OCI-LY1 (cell line): ENCODE measurements at regions not wholly inside any gene's neighbourhood (a gene's known extent, or its start where the extent isn't known, plus 50 kb on each side); places are given as distances from the start of the nearest gene placed in this dataset.

Experiments
- CTCF ChIP-seq: fragments of 200-600 bp; sonication (generic), shearing (Covaris generic); IDR thresholded peaks from 2 replicates; pipeline ENCODE4 v1.5.1; 2017; ENCODE audit warnings: mild to moderate bottlenecking, antibody characterized with exemption, low read length, moderate library complexity, mixed read lengths
- EZH2 ChIP-seq: fragments of 200-600 bp; sonication (generic), shearing (Covaris generic); IDR thresholded peaks from 2 replicates; pipeline ENCODE4 v1.8.0; 2017; ENCODE audit warnings: borderline replicate concordance, mixed run types, mild to moderate bottlenecking, antibody characterized with exemption, low read length, moderate library complexity, mixed read lengths

DNA sequence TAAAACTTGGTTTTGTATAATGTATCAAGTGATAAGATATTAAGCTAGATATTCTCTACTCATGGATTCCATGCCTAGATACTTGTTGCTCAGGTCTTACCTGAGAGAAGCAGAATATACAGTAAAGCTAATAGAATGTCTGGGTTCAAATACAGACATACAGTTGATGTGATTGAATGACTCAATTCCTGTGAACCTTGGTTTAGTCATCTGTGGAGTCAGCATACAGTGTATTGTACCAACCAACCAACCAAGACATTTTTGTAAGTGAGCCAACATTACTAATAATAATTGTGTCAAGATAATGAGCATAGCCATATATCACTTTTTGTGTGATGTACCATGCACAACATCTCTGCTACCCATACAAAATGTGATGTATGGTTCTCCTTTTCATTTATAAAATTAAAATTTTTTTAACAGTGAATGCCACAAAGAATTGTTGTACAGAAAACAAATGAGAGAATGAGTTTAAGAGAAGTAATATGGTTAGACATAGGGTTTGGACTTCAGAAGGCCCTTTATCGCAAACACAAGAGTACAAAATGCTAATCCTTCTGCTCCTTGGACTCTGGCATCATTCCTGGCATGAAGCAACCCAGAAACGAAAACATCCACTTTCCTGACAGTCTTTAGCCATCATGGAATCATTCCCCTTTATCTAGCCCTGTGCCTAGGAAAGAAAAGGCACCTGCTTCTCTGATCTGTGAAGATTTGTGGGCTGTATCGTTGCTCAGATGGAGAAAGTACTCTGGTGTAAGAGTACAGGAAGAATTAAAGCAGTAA, 977.2 kb upstream of the USP15 start:
- TF ChIP-seq CTCF (no peak), EZH2 (no peak)
